ENCODE measurements at regions not wholly inside any gene's neighbourhood (a gene's known extent, or its start where the extent isn't known, plus 50 kb on each side); places are given as distances from the start of the nearest gene placed in this dataset.

DNA sequence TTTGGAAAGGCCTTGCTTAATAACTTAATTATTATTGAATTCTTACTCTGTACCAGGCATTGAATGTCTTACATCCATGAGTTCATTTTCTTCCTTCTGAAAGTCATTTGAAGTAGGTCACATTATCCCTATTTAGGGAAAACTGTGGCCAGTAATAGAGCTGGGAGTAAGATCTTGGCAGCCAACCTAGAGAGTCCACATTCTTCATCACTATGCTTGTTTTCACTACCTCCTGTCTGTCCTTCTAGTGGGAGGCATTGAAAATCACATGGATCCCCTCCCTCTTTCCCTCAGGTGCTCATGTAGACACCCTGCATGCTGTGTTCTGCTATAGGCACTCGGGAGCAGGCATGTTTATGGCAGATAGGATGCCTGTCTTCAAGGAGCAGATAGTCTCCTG, 154.9 kb downstream of the EBLN2 start:
- Histone ChIP-seq H3K27me3 (no peaks in the 10 kb centered on the region), H3K27ac (no peak overlapping the region), H3K4me3 (no peak overlapping the region), H3K9me3 (no peaks in the 10 kb centered on the region), H3K4me1 (no peaks in the 10 kb centered on the region), H3K36me3 (no peaks in the 10 kb centered on the region)
- DNase-seq: no peak
- TF ChIP-seq, protein P1, sequence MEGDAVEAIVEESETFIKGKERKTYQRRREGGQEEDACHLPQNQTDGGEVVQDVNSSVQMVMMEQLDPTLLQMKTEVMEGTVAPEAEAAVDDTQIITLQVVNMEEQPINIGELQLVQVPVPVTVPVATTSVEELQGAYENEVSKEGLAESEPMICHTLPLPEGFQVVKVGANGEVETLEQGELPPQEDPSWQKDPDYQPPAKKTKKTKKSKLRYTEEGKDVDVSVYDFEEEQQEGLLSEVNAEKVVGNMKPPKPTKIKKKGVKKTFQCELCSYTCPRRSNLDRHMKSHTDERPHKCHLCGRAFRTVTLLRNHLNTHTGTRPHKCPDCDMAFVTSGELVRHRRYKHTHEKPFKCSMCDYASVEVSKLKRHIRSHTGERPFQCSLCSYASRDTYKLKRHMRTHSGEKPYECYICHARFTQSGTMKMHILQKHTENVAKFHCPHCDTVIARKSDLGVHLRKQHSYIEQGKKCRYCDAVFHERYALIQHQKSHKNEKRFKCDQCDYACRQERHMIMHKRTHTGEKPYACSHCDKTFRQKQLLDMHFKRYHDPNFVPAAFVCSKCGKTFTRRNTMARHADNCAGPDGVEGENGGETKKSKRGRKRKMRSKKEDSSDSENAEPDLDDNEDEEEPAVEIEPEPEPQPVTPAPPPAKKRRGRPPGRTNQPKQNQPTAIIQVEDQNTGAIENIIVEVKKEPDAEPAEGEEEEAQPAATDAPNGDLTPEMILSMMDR (IDR thresholded peaks at IDR 0.05): no peak
- TF ChIP-seq POLR2A (IDR thresholded peaks at IDR 0.05): no peak
- intact Hi-C loops (cut with DNase I; ENCODE audit: low total_unique reads): no loop called here

DNA sequence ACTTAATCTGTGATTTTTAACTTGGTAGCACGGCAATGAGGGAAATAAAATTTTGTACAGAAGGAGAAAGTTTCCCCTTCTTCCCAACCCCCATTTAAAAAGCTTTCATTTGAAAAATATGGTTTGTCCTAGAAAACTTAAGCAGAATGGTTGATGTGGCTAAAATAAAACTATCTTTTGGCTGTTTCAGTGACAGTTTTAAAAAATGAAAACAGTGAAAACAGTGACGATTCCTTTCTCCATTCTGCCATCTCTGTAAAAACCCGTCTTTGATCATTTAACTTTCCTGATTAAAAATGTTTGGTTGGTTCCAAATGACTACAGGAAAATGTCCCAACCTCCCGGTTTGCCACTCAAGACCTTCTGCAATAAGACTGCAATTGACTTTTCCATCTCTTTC, 160.7 kb downstream of the EBLN2 start:
- no peak for DNase-seq
- Histone ChIP-seq H3K36me3 (no peaks in the 10 kb centered on the region), H3K27me3 (no peaks in the 10 kb centered on the region), H3K4me3 (no peak overlapping the region), H3K4me1 (no peaks in the 10 kb centered on the region), H3K9me3 (no peaks in the 10 kb centered on the region), H3K27ac (no peak overlapping the region)
- TF ChIP-seq POLR2A (IDR thresholded peaks at IDR 0.05): no peak
- TF ChIP-seq, protein P1 (IDR thresholded peaks at IDR 0.05): no peak
- intact Hi-C loops (cut with DNase I; ENCODE audit: low total_unique reads): no loop called here

DNA sequence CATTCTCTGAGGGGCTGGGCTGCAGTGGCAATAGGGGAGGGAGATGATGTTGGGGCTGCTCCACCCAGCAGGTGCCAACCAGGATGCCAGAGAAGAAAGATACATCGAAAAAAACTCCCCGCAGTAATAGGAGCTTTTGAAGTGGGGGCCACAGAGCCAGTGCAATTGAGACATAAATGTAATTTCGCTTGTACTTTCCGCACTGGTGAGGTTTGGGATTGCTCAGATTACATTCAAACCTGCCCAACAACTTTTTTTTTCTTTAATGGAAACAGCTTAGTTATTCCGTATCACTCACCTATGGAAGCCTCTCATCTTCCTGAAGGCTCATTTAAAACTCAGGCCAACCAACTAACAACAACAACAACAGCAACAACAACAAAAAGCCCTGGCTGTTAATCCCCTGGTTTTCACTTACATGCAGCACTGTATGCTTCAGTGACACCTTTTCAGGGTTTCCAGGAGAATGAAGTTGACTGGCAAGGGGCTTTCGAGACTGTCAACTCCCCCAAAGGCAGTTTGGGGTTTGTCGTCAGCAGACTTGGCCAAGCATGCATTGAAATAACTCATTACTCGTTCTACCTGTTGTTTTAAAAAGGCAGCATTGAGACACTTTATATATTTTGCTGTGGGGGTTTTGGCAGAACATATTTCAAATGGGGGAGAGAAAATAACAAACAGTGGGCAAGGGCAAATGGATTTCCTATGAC, 163.8 kb downstream of the EBLN2 start:
- no peak overlapping the region for H3K27ac ChIP-seq
- DNase-seq: no peak
- H3K4me1 ChIP-seq: no peaks in the 10 kb centered on the region
- intact Hi-C loops (cut with DNase I; ENCODE audit: low total_unique reads): no loop called here
- no peaks in the 10 kb centered on the region for H3K9me3 ChIP-seq
- TF ChIP-seq, protein P1 (IDR thresholded peaks at IDR 0.05): no peak
- no peak for TF ChIP-seq POLR2A (IDR thresholded peaks at IDR 0.05)
- no peaks in the 10 kb centered on the region for H3K27me3 ChIP-seq
- no peaks in the 10 kb centered on the region for H3K36me3 ChIP-seq
- H3K4me3 ChIP-seq: no peak overlapping the region

DNA sequence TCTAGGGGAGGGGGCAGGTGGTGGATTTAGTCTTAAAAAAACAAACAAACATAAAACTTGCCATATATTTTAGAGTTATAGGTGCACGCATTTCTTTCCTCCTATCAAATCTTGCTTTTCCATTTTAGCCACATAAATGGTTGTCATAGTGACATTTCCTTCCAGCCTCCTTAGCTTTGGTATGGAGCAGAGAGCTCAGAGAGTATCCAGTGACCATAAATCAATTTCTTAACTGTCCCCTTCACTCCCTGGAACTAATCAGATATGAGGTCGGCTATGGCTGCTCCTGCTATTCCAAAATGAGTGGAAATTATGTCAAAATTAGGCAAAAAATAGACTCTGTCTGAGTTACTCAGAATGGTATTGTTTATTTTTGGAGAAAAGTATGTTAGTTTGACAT, 164.5 kb downstream of the EBLN2 start:
- intact Hi-C loops (cut with DNase I; ENCODE audit: low total_unique reads): no loop called here
- no peaks in the 10 kb centered on the region for H3K9me3 ChIP-seq
- no peak for TF ChIP-seq POLR2A (IDR thresholded peaks at IDR 0.05)
- TF ChIP-seq, protein P1 (IDR thresholded peaks at IDR 0.05): no peak
- no peak overlapping the region for H3K4me3 ChIP-seq
- no peaks in the 10 kb centered on the region for H3K36me3 ChIP-seq
- no peak for DNase-seq
- no peak overlapping the region for H3K27ac ChIP-seq
- no peaks in the 10 kb centered on the region for H3K27me3 ChIP-seq
- H3K4me1 ChIP-seq: no peaks in the 10 kb centered on the region

DNA sequence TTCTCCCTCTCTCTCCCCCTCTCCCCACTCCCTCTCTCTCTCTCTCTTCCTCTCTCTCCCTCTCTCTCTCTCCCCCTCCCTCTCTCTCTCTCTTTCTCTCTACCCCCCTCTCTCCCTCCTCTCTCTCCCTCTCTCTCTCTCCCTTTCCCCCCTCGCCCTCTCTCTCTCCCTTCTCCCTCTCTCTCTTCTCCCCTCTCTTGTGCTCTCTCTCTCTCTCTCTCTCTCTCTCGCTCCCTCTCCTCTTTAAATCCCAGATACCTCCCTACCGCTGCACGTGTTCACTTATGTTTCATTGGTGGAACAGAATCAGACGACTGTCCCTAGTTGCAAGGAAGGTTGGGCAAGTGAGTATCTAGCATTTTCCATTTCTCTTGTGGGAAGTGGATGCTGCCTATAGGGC, 166.5 kb downstream of the EBLN2 start:
- Histone ChIP-seq H3K4me1 (no peaks in the 10 kb centered on the region), H3K4me3 (no peak overlapping the region), H3K36me3 (no peaks in the 10 kb centered on the region), H3K27ac (no peak overlapping the region), H3K27me3 (no peaks in the 10 kb centered on the region), H3K9me3 (no peaks in the 10 kb centered on the region)
- intact Hi-C loops (cut with DNase I; ENCODE audit: low total_unique reads): no loop called here
- TF ChIP-seq POLR2A (IDR thresholded peaks at IDR 0.05): no peak
- TF ChIP-seq, protein P1 (IDR thresholded peaks at IDR 0.05): no peak
- DNase-seq: no peak

Measured in uterus (tissue), 3 donors.